Endodermal cell (in vitro differentiated cells): ENCODE measurements at regions not wholly inside any gene's neighbourhood (a gene's known extent, or its start where the extent isn't known, plus 50 kb on each side); places are given as distances from the start of the nearest gene placed in this dataset.

ENCODE experiments used
- DNase-seq: peaks from one replicate; pipeline ENCODE4 v3.0.0-alpha.2; 2017
- H3K27ac ChIP-seq: 2 replicates; pipeline ENCODE4 v1.5.1; 2013; ENCODE audit warnings: mild to moderate bottlenecking, low read depth, low read length, moderate library complexity
- H3K27me3 ChIP-seq: 2 replicates; pipeline ENCODE4 v1.6.1; 2013; ENCODE audit warnings: mild to moderate bottlenecking, low read length, moderate library complexity; ENCODE audit not compliant: insufficient read depth, control insufficient read depth, poor library complexity, severe bottlenecking
- H3K36me3 ChIP-seq: 2 replicates; pipeline ENCODE4 v1.7.0; 2013; ENCODE audit warnings: mild to moderate bottlenecking, low read length, moderate library complexity; ENCODE audit not compliant: control insufficient read depth, insufficient read depth
- H3K4me1 ChIP-seq: one replicate; pipeline ENCODE4 v1.7.0; 2013; ENCODE audit warnings: low read length; ENCODE audit not compliant: control insufficient read depth, insufficient read depth
- H3K4me3 ChIP-seq: 2 replicates; pipeline ENCODE4 v1.5.1; 2013; ENCODE audit warnings: mild to moderate bottlenecking, low read length, moderate library complexity
- H3K9ac ChIP-seq: 2 replicates; pipeline ENCODE4 v1.6.1; 2013; ENCODE audit warnings: mild to moderate bottlenecking, low read length, moderate library complexity; ENCODE audit not compliant: poor library complexity, severe bottlenecking; ENCODE audit errors: extremely low read depth
- H3K9me3 ChIP-seq: 2 replicates; pipeline ENCODE4 v1.6.1; 2013; ENCODE audit warnings: mild to moderate bottlenecking, low read length, moderate library complexity; ENCODE audit not compliant: control insufficient read depth
- H3K27ac Mint-ChIP-seq: 2 replicates; pipeline ENCODE4 v1.8.0; 2020; ENCODE audit warnings: mixed read lengths
- H3K27me3 Mint-ChIP-seq: 2 replicates; pipeline ENCODE4 v1.8.0; 2021; ENCODE audit warnings: mild to moderate bottlenecking, mixed read lengths; ENCODE audit not compliant: insufficient read depth
- H3K36me3 Mint-ChIP-seq: 2 replicates; pipeline ENCODE4 v1.8.0; 2020; ENCODE audit warnings: low read depth, mixed read lengths
- H3K4me1 Mint-ChIP-seq: 2 replicates; pipeline ENCODE4 v1.8.0; 2020; ENCODE audit warnings: mixed read lengths
- H3K4me3 Mint-ChIP-seq: 2 replicates; pipeline ENCODE4 v1.8.0; 2020; ENCODE audit warnings: mild to moderate bottlenecking, moderate library complexity, mixed read lengths
- H3K9me3 Mint-ChIP-seq: 2 replicates; pipeline ENCODE4 v1.8.0; 2020; ENCODE audit warnings: mild to moderate bottlenecking, mixed read lengths
- CTCF ChIP-seq: fragments of 200-600 bp; sonication (generic); conservative IDR thresholded peaks from 2 replicates; pipeline ENCODE4 v1.5.0; 2021; ENCODE audit warnings: antibody characterized with exemption, mild to moderate bottlenecking
- WGBS, 2 experiments: methylation state at CpG; one replicate each; pipeline versions ENCODE4 v1.1.5 to v1.1.7; 2013; ENCODE audit warnings: missing lambda C conversion rate in 2 of 2, mixed read lengths in 1 of 2; ENCODE audit not compliant: insufficient coverage in 1 of 2, insufficient read length in 1 of 2; 5-methylcytosine and 5-hydroxymethylcytosine counted together

GRCh38 chr2:190767821-190768220 lies 112.8 kb upstream of the GLS start:
- H3K4me3 Mint-ChIP-seq = no peak overlapping the region
- no peaks in the 10 kb centered on the region for H3K27me3 ChIP-seq
- no peak for DNase-seq

GRCh38 chr2:190769258-190769657 lies 111.4 kb upstream of the GLS start:
- no peak overlapping the region for H3K27ac Mint-ChIP-seq
- Histone ChIP-seq H3K27me3 (no peaks in the 10 kb centered on the region), H3K27ac (no peak overlapping the region), H3K9me3 (no peaks in the 10 kb centered on the region), H3K4me3 (no peak overlapping the region), H3K9ac (no peak overlapping the region), H3K4me1 (peaks cover 6% of the 10 kb centered on the region), H3K36me3 (no peaks in the 10 kb centered on the region)
- H3K27me3 Mint-ChIP-seq = no peaks in the 10 kb centered on the region
- H3K4me3 Mint-ChIP-seq = no peak overlapping the region
- H3K4me1 Mint-ChIP-seq = peaks cover 2% of the 10 kb centered on the region
- no peak for TF ChIP-seq CTCF
- peaks cover 12% of the 10 kb centered on the region for H3K9me3 Mint-ChIP-seq
- no peaks in the 10 kb centered on the region for H3K36me3 Mint-ChIP-seq
- DNase-seq = no peak

More at GRCh38 chr2:190767821-190768220, 112.8 kb upstream of the GLS start:
- Mint-ChIP-seq H3K27ac (no peak overlapping the region), H3K27me3 (no peaks in the 10 kb centered on the region), H3K36me3 (no peaks in the 10 kb centered on the region), H3K4me1 (peaks cover 2% of the 10 kb centered on the region), H3K9me3 (peaks cover 3% of the 10 kb centered on the region)
- WGBS, 2 experiments = 65 to 80% methylated on average over 1 to 3 of the region's 3 CpGs
- Histone ChIP-seq H3K27ac (no peak overlapping the region), H3K36me3 (no peaks in the 10 kb centered on the region), H3K4me3 (no peak overlapping the region), H3K9me3 (no peaks in the 10 kb centered on the region), H3K4me1 (peaks cover 6% of the 10 kb centered on the region), H3K9ac (no peak overlapping the region)
- no peak for TF ChIP-seq CTCF

- Mint-ChIP-seq H3K4me3 (no peak overlapping the region), H3K27me3 (peaks cover 2% of the 10 kb centered on the region), H3K4me1 (peaks cover 2% of the 10 kb centered on the region), H3K27ac (no peak overlapping the region), H3K36me3 (no peaks in the 10 kb centered on the region), H3K9me3 (peaks cover 33% of the 10 kb centered on the region)
- H3K4me1 ChIP-seq = no peaks in the 10 kb centered on the region
- H3K36me3 ChIP-seq = no peaks in the 10 kb centered on the region
- no peak overlapping the region for H3K9ac ChIP-seq
- no peak for TF ChIP-seq CTCF
- H3K27me3 ChIP-seq = no peaks in the 10 kb centered on the region
- H3K4me3 ChIP-seq = no peak overlapping the region
- H3K9me3 ChIP-seq = no peaks in the 10 kb centered on the region
- DNase-seq = no peak
- no peak overlapping the region for H3K27ac ChIP-seq
These were observed 108.9 kb upstream of the GLS start for GRCh38 chr2:190771726-190772125.
